Aorta (tissue), 5 donors: ENCODE measurements at regions not wholly inside any gene's neighbourhood (a gene's known extent, or its start where the extent isn't known, plus 50 kb on each side); places are given as distances from the start of the nearest gene placed in this dataset.

Experiments
- ATAC-seq: fragments of 200-7000 bp; cut with Tn5 transposase; one replicate; pipeline ENCODE4 v1.9.1; 2022; ENCODE audit warnings: moderate library complexity; ENCODE audit not compliant: low FRiP score
- DNase-seq, 2 donors: peaks; one replicate each; pipeline ENCODE4 v3.0.0-alpha.2; 2020
- H3K27ac ChIP-seq, 2 donors: one replicate each; pipeline ENCODE4 v1.5.1; 2013; ENCODE audit warnings: low read length in 2 of 2, mild to moderate bottlenecking in 2 of 2, moderate library complexity in 2 of 2, control low read depth in 1 of 2, inconsistent platforms in 1 of 2, low read depth in 1 of 2
- H3K27me3 ChIP-seq, 2 donors: one replicate each; pipeline ENCODE4 v1.6.1; 2013; ENCODE audit warnings: control low read depth in 1 of 2, low read length in 1 of 2, mild to moderate bottlenecking in 1 of 2, moderate library complexity in 1 of 2; ENCODE audit not compliant: insufficient read depth in 2 of 2, control insufficient read depth in 1 of 2
- H3K36me3 ChIP-seq, 2 donors: one replicate each; pipeline ENCODE4 v1.6.1; 2013; ENCODE audit warnings: control low read depth in 1 of 2, low read length in 1 of 2, mild to moderate bottlenecking in 1 of 2; ENCODE audit not compliant: insufficient read depth in 2 of 2, control insufficient read depth in 1 of 2
- H3K4me1 ChIP-seq, 2 donors: one replicate each; pipeline ENCODE4 v1.6.1; 2013; ENCODE audit warnings: low read length in 2 of 2, control low read depth in 1 of 2, mild to moderate bottlenecking in 1 of 2, moderate library complexity in 1 of 2; ENCODE audit not compliant: insufficient read depth in 2 of 2, control insufficient read depth in 1 of 2
- H3K4me3 ChIP-seq, 2 donors: one replicate each; pipeline ENCODE4 v1.5.1; 2013; ENCODE audit warnings: low read length in 2 of 2, control low read depth in 1 of 2, mild to moderate bottlenecking in 1 of 2
- H3K9me3 ChIP-seq: one replicate; pipeline ENCODE4 v1.6.1; 2013; ENCODE audit warnings: mild to moderate bottlenecking, low read length; ENCODE audit not compliant: control insufficient read depth
- WGBS, 2 donors: extraction: QIAGEN DNeasy Blood & Tissue Kit; methylation state at CpG; one replicate each; pipeline ENCODE4 v1.1.7; 2013; 5-methylcytosine and 5-hydroxymethylcytosine counted together
- intact Hi-C, 2 donors: fragments of 100-400 bp; cut with DNase I; formaldehyde crosslinking; loops; one replicate each; pipeline versions ENCODE4 v1.14.2 to v1.15.0; 2022
- donor health status: healthy with polysubstance abuse.
- donor health status: Bipolar disorder and iron deficiency.
- donor health status: DM: no; HTN: no; CAD: no.
- donor health status: DM: no; HTN: no; CAD: no.
- donor health status: DM: yes; HTN: yes; CAD: no.

DNA sequence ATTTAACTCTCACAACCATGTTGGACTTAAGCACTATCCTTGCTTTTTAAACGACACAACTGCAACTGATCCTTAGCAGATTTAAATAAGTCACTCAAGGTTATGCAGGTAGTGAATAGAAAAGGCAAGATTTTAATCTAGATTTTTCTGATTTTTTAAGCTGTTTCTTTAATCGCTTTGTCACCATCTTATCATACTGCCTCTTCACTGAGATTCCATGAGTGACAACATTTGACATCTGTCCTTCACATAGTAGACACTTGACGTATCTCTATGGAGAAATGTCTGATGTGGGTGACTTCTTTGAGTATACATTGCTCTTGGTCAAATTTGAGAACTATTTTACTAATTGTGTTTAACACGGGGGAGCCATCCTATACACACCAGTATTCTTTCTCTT lies 839.7 kb downstream of the GATA3 start:
- no peak overlapping the region for H3K27ac ChIP-seq
- H3K4me1 ChIP-seq: no peaks in the 10 kb centered on the region
- no peak overlapping the region for H3K4me3 ChIP-seq
- intact Hi-C loops: no loop called here
- H3K9me3 ChIP-seq: no peaks in the 10 kb centered on the region
- WGBS, 2 donors: 87 to 89% methylated on average over 4 of the region's 4 CpGs
- ATAC-seq (no peak), DNase-seq (no peak)
- no peaks in the 10 kb centered on the region for H3K27me3 ChIP-seq
- no peaks in the 10 kb centered on the region for H3K36me3 ChIP-seq

DNA sequence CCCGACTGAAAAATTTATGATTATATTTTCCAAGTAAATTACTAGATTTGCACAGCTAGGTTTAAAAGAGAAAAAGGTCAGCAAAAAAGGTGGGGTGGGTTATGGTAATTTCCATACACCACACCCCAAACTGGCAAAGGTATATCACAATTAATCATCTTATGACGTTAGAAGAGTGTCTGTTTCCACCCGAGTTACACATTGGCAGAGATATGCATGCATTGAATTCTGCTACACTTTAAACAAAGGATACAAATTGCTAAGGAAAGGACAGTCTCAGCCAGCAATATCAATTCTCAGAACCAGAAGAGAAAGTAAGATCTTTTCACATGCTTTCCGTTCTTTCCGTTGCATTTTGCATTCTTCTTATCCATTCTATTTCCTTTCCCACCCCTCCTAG lies 843.3 kb downstream of the GATA3 start:
- 70 to 71% methylated on average over 5 of the region's 5 CpGs for WGBS, 2 donors
- Histone ChIP-seq H3K9me3 (no peaks in the 10 kb centered on the region), H3K27ac (no peak overlapping the region), H3K27me3 (peaks cover 0 to 2% of the 10 kb centered on the region in 2 donors), H3K4me3 (no peak overlapping the region), H3K36me3 (no peaks in the 10 kb centered on the region), H3K4me1 (no peaks in the 10 kb centered on the region)
- no peak for ATAC-seq
- DNase-seq: no peak
- intact Hi-C loops: no loop called here

DNA sequence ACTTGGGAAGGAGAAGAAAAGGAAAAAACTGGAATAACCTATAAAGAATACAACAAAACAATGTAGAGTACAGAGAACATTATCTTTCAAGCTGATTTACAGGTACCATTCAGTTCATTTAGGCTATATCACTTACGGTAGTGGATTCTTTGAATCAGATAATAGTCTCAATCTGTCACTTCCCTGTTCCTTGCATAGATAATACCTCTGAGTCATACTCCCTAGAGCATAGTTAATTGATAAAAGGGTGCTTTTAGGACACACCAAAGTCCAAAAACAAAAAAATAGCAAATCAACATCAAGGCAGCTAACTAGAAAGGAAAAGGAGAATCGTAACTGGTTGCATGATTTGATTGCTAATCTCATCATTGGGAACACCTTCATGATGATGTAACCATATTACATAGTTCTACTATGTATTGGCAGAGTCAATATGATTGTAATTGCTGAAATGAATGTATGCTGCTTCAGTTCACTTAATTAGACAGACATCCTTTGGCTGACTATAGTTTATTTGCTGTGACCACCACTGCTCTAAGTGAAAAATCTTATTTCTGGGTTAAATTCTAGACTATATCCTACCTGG lies 844.4 kb downstream of the GATA3 start:
- 79 to 86% methylated on average over 2 of the region's 2 CpGs for WGBS, 2 donors
- Histone ChIP-seq H3K4me3 (no peak overlapping the region), H3K27ac (no peak overlapping the region), H3K4me1 (no peaks in the 10 kb centered on the region), H3K36me3 (no peaks in the 10 kb centered on the region), H3K27me3 (peaks cover 0 to 2% of the 10 kb centered on the region in 2 donors), H3K9me3 (no peaks in the 10 kb centered on the region)
- intact Hi-C loops: no loop called here
- DNase-seq: no peak
- ATAC-seq: no peak

DNA sequence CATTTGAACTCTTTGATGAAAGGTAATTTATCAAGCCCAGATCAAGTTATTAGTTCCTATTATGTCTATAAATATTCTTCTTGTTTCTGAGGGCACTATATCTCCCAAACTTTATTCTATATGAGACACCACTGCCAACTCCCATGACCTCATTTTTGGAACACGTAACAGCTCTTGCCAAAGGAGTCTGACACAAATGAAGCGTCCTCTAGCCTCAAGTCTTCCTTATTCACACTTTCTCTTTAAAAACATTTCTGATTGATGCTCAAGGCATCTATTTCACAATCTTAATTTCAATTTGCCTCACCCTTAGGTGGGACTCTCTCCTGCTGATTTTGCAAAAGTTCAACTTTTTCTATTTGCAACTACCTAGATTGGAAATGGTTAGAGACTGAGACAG lies 848.4 kb downstream of the GATA3 start:
- WGBS, 2 donors: 19 to 34% methylated on average over 2 of the region's 2 CpGs
- no peaks in the 10 kb centered on the region for H3K9me3 ChIP-seq
- ATAC-seq (no peak), DNase-seq (no peak)
- intact Hi-C loops: no loop called here
- no peak overlapping the region for H3K4me3 ChIP-seq
- no peak overlapping the region for H3K27ac ChIP-seq
- no peaks in the 10 kb centered on the region for H3K36me3 ChIP-seq
- no peaks in the 10 kb centered on the region for H3K4me1 ChIP-seq
- H3K27me3 ChIP-seq: peaks cover 0 to 2% of the 10 kb centered on the region in 2 donors

DNA sequence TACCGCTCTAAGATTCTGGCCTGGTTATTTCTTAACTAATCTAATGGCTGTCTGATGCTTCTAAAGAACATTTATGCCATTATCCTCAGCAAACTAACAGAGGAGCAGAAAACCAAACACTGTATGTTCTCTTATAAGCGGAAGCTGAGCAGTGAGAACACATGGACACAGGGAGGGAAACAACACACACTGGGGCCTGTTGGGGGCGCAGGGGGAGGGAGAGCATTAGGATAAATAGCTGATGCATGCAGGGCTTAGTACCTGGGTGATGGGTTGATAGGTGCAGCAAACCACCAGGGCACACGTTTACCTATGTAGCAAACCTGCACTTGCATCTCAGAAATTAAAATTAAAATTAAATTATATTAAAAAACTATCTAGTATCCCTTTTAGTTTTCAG lies 853.5 kb downstream of the GATA3 start:
- Histone ChIP-seq H3K27ac (no peak overlapping the region), H3K36me3 (no peaks in the 10 kb centered on the region), H3K9me3 (no peaks in the 10 kb centered on the region), H3K4me1 (no peaks in the 10 kb centered on the region), H3K4me3 (no peak overlapping the region), H3K27me3 (no peaks in the 10 kb centered on the region)
- WGBS, 2 donors: 74 to 83% methylated on average over 4 of the region's 4 CpGs
- intact Hi-C loops: no loop called here
- DNase-seq (no peak), ATAC-seq (no peak)

DNA sequence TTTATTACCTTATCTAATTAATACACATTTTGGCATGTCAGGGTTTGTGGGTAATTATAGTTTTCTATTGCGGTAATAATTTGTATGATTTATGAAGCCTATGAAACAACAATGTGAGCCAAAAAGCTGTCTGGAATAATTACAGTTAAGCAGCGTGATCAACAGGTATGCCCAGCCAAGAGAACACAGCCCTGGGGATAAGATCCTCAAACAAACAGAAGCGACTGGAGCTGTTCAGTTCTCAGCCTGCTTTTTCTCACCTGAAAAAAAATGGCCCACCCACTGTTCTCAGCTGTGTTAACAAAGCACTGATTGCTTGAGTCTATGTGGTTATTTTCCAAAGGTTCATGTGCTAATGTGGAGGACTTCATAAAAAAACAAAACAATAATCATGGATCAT lies 855.8 kb downstream of the GATA3 start:
- ATAC-seq: no peak
- H3K27me3 ChIP-seq: no peaks in the 10 kb centered on the region
- WGBS, 2 donors: 43 to 52% methylated on average over 3 of the region's 3 CpGs

DNA sequence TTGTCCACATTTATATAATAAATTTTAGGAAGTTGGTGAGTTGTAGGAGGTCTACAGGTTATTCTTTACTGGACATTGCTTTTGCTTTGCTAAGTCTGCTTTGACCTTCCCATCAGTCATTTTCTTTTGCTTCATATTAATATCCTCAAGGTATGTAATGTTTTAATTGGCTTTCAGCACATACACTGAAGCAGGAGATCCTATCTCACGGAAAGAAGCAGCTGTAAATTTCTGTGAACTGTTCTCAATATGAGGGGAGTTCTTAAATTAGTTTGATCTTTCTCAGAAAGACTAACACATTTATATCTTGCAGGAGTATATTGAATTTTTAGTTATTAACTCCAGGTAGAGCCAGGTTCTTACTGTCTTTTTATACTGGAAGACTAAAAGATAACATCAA lies 856.5 kb downstream of the GATA3 start:
- Histone ChIP-seq H3K4me1 (no peaks in the 10 kb centered on the region), H3K9me3 (no peaks in the 10 kb centered on the region), H3K36me3 (no peaks in the 10 kb centered on the region), H3K27me3 (no peaks in the 10 kb centered on the region), H3K4me3 (no peak overlapping the region), H3K27ac (no peak overlapping the region)
- DNase-seq (no peak), ATAC-seq (no peak)
- intact Hi-C loops: no loop called here
- 82% methylated on average over 1 of the region's 1 CpG for WGBS, 2 donors

More for the DNA sequence above, 855.8 kb downstream of the GATA3 start:
- intact Hi-C loops: no loop called here
- no peak for DNase-seq
- Histone ChIP-seq H3K36me3 (no peaks in the 10 kb centered on the region), H3K4me3 (no peak overlapping the region), H3K27ac (no peak overlapping the region), H3K4me1 (no peaks in the 10 kb centered on the region), H3K9me3 (no peaks in the 10 kb centered on the region)

DNA sequence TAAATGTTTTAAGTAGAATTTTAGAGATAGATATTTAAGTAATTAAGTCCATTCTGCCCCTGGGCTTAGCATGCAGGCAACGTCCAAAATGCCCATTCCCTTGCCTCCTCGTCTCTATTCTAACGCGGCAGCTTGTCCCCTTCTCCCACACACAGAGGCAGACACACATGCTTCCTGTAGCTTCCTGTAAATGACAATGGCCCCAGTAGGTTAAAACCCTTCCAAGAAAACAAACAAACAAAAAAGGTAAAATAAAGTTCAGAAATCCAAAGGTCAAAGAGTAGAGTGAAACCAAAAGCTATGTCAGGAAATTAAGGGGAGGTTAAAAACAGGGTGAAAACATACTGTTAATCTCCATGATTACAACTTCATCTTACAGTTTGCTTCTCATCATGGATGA lies 857.6 kb downstream of the GATA3 start:
- Histone ChIP-seq H3K36me3 (no peaks in the 10 kb centered on the region), H3K9me3 (no peaks in the 10 kb centered on the region), H3K4me3 (no peak overlapping the region), H3K27ac (no peak overlapping the region), H3K27me3 (no peaks in the 10 kb centered on the region), H3K4me1 (no peaks in the 10 kb centered on the region)
- ATAC-seq (no peak), DNase-seq (no peak)
- intact Hi-C loops: no loop called here
- 68 to 70% methylated on average over 4 of the region's 4 CpGs for WGBS, 2 donors

DNA sequence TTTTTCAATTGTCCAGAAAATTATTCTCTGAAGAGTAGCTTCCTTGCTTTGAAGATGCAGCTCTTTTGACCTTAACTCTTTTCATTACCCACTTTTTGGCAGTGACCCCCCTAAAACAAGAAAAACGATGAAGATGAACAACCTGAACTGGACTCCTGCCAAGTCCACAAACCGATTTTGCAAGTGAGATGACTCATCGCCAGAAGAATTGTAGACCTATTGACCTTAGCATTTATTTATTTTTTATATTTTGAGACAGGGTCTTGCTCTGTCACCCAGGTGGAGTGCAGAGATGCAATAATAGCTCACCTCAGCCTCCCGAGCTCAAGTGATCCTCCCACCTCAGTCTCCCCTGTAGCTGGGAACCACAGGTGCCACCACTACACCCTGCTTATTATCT lies 859.2 kb downstream of the GATA3 start:
- WGBS, 2 donors: 43% methylated on average over 4 of the region's 4 CpGs
- Histone ChIP-seq H3K9me3 (no peaks in the 10 kb centered on the region), H3K4me1 (no peaks in the 10 kb centered on the region), H3K36me3 (no peaks in the 10 kb centered on the region), H3K27ac (no peak overlapping the region), H3K4me3 (no peak overlapping the region), H3K27me3 (peaks cover 0 to 2% of the 10 kb centered on the region in 2 donors)
- no peak for ATAC-seq
- DNase-seq: no peak
- intact Hi-C loops: no loop called here
